GF-D8 (cell line): ENCODE measurements at regions not wholly inside any gene's neighbourhood (a gene's known extent, or its start where the extent isn't known, plus 50 kb on each side); places are given as distances from the start of the nearest gene placed in this dataset.
"Not testable (repeated sequence)": the region's sequence is repeated elsewhere in the genome, so short reads cannot be mapped to it uniquely, and the experiment has no call there.

Source experiments
- DNase-seq: peaks from one replicate; lab custom pipeline; 2025; lab: John Stamatoyannopoulos, UW

- no peak for DNase-seq
Measured at GRCh38 chr3:80734920-80735319, 967.1 kb upstream of the ROBO1 start.

- peak; percentile 31 for DNase-seq
Measured at GRCh38 chr3:80734483-80734882, 966.7 kb upstream of the ROBO1 start.

GRCh38 chr3:80733522-80734176 lies 965.9 kb upstream of the ROBO1 start:
- peak; percentile 96 for DNase-seq

DNA sequence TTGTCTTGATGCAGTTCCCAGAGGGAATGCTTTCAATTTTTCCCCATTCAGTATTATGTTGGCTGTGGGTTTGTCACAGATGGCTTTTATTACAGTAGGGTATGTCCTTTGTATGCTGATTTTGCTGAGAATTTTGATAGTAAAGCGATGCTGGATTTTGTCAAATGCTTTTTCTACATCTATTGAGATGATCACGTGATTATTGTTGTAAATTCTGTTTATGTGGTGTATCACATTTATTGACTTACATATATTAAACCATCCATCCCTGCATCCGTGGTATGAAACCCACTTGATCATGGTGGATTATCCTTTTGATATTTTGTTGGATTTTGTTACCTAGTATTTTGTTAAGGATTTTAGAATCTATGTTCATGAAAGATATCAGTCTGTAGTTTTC lies 959.8 kb upstream of the ROBO1 start:
- not testable (repeated sequence) for DNase-seq

DNA sequence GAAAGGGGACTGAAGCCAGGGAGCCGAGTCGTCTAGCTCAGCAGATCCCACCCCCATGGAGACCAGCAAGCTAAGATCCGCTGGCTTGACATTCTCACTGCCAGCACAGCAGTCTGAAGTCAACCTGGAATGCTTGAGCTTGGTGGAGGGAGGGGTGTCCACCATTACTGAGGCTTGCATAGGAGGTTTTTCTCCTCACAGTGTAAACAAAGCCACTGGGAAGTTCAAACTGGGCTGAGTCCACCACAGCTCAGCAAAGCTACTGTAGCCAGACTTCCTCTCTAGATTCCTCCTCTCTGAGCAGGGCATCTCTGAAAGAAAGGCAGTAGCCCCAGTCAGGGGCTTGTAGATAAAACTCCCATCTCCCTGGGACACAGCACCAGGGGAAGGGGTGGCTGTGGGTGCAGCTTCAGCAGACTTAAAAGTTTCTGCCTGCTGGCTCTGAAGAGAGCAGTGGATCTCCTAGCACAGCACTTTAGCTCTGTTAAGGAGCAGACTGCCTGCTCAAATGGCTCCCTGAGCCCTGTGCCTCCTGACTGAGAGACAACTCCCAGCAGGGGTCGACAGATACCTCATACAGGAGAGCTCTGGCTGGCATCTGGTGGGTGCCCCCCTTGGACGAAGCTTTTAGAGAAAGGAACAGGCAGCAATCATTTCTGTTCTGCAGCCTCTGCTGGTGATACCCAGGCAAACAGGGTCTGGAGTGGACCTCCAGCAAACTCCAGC lies 942.0 kb upstream of the ROBO1 start:
- DNase-seq: not testable (repeated sequence)

GRCh38 chr3:80705290-80705689 lies 937.5 kb upstream of the ROBO1 start:
- no peak for DNase-seq

- no peak for DNase-seq
Measured at GRCh38 chr3:80701349-80701748, 933.6 kb upstream of the ROBO1 start.

DNA sequence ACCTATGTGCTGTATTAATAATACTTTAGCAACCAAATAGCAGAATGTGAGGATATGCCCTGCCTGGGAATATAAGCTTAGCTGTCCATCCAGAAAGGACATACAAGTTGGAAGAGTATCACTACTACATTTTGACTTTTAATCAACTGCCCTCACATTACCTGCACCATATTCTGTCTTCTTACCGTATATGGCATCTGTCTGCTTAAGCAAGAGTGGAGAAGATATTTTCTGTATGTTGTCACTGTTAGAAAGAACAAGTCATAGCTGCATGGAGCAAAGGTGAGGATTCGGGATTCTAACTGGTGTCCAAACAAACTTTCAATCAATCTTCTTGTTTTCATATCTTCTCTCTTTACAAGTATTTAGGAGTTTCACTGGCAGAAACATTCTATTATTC lies 929.5 kb upstream of the ROBO1 start:
- no peak for DNase-seq

DNA sequence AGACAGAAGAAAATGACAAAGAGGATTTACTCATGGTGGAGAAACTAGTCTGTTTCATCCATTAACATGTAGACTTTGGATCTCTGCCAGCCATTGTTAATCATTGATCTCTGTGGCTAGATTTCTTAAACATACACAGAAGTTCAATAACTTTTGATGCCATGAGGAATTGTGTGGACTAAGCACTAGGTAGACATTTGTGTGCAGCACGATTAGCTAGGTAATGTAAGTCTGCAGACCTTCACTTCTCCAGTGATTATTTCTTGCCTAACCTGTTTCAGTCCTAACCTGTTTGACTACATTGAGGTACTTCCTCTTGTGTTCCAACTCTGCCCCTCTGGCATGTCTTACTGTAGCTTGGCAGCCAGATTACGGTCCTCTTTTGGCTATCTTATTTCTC lies 928.5 kb upstream of the ROBO1 start:
- DNase-seq: no peak

DNA sequence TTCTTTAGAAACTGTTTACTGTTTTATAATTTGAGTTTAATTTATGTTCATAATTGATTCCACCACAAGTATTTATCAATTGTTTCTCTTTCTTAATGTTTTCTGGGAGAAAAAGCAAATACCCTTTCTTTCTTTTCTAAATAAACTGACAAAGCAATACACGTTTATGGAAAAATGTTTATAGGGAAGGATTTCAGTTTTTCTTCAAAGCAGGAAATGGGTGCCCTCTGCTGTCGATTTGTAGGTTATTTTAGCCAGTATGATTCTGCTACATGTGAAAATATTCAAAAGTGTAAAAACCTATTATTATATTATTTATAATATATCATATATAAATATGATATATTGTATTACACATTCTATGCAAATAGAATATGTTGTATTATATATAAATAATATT lies 921.0 kb upstream of the ROBO1 start:
- DNase-seq: no peak

GRCh38 chr3:80682951-80683350 lies 915.2 kb upstream of the ROBO1 start:
- DNase-seq: no peak

- DNase-seq: no peak
Measured at GRCh38 chr3:80682235-80682634, 914.4 kb upstream of the ROBO1 start.

DNA sequence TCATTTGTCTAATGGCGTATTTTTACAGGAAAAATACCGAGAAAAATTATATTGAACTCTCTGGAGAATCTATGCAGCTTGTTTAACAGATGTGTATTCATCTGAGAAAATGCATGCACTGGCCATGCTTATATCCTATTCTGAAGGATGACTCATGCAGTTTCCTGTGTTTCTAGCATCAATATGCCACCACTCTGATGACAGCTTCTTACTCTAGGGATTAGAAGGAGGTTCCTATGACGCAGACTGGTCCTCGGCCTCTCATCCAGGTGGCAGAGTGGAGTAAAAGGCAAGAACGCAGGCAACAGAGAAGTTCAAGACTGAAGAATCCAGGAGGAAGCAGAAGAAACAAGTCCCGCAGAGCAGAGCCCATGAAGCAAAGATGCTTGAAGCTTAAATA lies 910.0 kb upstream of the ROBO1 start:
- no peak for DNase-seq

- no peak for DNase-seq
Measured at GRCh38 chr3:80676866-80677265, 909.1 kb upstream of the ROBO1 start.

- DNase-seq: no peak
Measured at GRCh38 chr3:80676261-80676660, 908.5 kb upstream of the ROBO1 start.

GRCh38 chr3:80675790-80676189 lies 908.0 kb upstream of the ROBO1 start:
- DNase-seq: no peak

DNA sequence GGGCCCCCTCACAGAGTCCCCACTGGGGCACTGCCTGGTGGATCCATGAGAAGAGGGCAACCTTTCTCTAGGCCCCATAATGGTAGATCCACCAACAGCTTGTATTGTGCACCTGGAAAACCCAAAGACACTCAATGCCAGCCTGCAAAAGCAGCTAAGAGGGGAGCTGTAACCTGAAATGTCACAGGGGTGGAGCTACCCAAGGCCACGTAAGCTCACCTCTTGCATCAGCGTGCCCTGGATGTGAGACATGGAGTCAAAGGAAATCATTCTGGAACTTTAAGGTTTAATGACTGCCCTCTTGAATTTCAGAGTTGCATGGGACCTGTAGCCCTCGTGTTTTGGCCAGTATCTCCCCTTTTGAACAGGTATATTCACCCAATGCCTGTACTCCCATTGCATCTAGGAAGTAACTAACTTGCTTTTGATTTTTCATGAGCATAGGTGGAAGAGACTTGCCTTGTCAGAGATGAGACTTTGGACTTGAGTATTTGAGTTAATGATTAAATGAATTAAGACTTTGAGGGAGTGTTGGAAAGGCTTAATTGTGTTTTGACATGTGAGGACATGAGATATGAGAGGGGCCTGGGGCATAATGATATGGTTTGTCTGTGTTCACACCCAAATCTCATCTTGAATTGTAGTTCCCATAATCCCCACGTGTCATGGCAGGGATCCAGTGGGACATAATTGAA lies 900.9 kb upstream of the ROBO1 start:
- no peak for DNase-seq

GRCh38 chr3:80668100-80668499 lies 900.3 kb upstream of the ROBO1 start:
- DNase-seq: no peak

DNA sequence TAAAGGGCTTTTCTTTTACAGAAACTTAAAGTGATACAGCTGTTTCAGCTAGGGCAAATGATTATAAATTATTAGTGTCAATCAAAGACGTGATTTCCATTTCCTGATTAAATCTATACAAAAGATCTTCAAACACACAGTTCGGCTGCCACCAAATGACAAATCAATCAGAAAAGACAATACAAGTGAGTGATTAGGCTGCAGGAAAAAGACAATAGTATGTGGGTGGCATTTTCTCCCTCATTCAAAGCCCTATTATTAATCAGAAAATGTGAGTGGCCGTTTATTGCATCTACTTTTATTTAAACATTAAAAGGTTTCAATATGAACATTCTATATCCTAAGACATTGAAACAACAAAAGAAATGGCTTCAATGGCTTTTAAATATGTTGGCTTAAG lies 895.6 kb upstream of the ROBO1 start:
- DNase-seq: no peak

DNA sequence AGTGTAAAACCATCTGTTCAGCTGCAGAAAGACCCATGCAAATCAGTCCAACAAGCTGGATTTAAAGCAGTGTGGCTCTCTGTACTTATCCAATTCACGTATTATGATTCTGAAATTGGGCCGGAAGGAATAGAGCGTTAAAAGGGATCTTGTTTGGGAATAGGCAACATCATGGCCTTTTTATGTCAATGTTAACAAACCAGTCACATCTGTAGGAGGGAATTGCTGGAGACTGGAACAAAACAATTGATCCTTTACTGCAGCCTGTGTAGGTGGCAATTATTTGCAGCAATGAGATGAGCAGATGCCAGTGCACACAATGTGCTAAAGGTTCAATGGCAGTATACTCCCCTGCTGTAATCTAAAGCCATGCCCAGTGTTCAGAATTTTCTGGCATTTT lies 887.4 kb upstream of the ROBO1 start:
- no peak for DNase-seq

GRCh38 chr3:80649170-80649569 lies 881.4 kb upstream of the ROBO1 start:
- DNase-seq: no peak

DNA sequence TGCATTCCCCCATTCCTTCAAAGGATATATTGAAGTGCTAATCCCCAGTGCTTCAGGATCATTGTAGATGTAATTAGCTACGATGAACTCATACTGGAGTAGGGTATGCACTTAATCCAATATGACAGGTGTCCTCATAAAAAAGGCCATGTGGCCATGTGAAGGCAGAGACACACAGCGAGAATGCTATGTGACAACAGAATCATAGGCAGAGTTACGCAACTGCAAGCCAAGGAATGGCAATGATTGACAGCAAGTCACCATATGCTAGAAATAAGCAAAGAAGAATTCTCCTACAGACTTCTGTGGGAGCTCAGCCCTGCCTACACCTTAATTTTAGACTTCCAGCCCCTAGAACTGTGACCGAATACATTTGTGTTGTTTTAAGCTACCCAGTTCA lies 875.6 kb upstream of the ROBO1 start:
- DNase-seq: no peak
